ENCODE measurements at regions not wholly inside any gene's neighbourhood (a gene's known extent, or its start where the extent isn't known, plus 50 kb on each side); places are given as distances from the start of the nearest gene placed in this dataset.
"Not testable (repeated sequence)": the region's sequence is repeated elsewhere in the genome, so short reads cannot be mapped to it uniquely, and the experiment has no call there.

- no peak for DNase-seq
These were observed 303.8 kb upstream of the CLEC14A start for GRCh38 chr14:38559711-38560110.

GRCh38 chr14:38557391-38557790, 301.5 kb upstream of the CLEC14A start:
- DNase-seq, result not testable (repeated sequence)

GRCh38 chr14:38556252-38556651, 300.4 kb upstream of the CLEC14A start:
- DNase-seq, result no peak

- no peak for DNase-seq
These were observed 298.1 kb upstream of the CLEC14A start for GRCh38 chr14:38554026-38554425.

- no peak for DNase-seq
These were observed 297.7 kb upstream of the CLEC14A start for GRCh38 chr14:38553586-38553985.

- DNase-seq, result no peak
These were observed 293.7 kb upstream of the CLEC14A start for GRCh38 chr14:38549564-38549963.

- no peak for DNase-seq
These were observed 292.1 kb upstream of the CLEC14A start for GRCh38 chr14:38547961-38548490.

- no peak for DNase-seq
These were observed 291.1 kb upstream of the CLEC14A start for GRCh38 chr14:38546932-38547551.

GRCh38 chr14:38544776-38545175, 288.9 kb upstream of the CLEC14A start:
- no peak for DNase-seq

GRCh38 chr14:38543851-38544250, 288.0 kb upstream of the CLEC14A start:
- DNase-seq, result not testable (repeated sequence)

- not testable (repeated sequence) for DNase-seq
These were observed 282.2 kb upstream of the CLEC14A start for GRCh38 chr14:38538053-38538452.

- peak; percentile 3 for DNase-seq
These were observed 280.6 kb upstream of the CLEC14A start for GRCh38 chr14:38536376-38537038.

- no peak for DNase-seq
These were observed 272.7 kb upstream of the CLEC14A start for GRCh38 chr14:38528582-38528981.

- no peak for DNase-seq
These were observed 271.6 kb upstream of the CLEC14A start for GRCh38 chr14:38527502-38527878.

GRCh38 chr14:38526826-38527501, 271.1 kb upstream of the CLEC14A start:
- no peak for DNase-seq

- no peak for DNase-seq
These were observed 269.0 kb upstream of the CLEC14A start for GRCh38 chr14:38524636-38525509.

GRCh38 chr14:38522724-38523123, 266.8 kb upstream of the CLEC14A start:
- no peak for DNase-seq

- DNase-seq, result no peak
These were observed 265.7 kb upstream of the CLEC14A start for GRCh38 chr14:38521591-38521990.

- no peak for DNase-seq
These were observed 261.5 kb upstream of the CLEC14A start for GRCh38 chr14:38517426-38517825.

GRCh38 chr14:38512236-38512635, 256.3 kb upstream of the CLEC14A start:
- no peak for DNase-seq

- no peak for DNase-seq
These were observed 251.4 kb upstream of the CLEC14A start for GRCh38 chr14:38507299-38507698.

GRCh38 chr14:38505973-38506249, 250.0 kb upstream of the CLEC14A start:
- DNase-seq, result no peak

Measured in skin of body (tissue), 1 donor.